Effector memory CD8-positive, alpha-beta T cell (primary cell): ENCODE measurements at regions not wholly inside any gene's neighbourhood (a gene's known extent, or its start where the extent isn't known, plus 50 kb on each side); places are given as distances from the start of the nearest gene placed in this dataset.

ENCODE experiments used
- ATAC-seq: fragments of 150-1000 bp; cut with Tn5 transposase; replicated peaks from 2 replicates; pipeline ENCODE4 v1.10.0; 2021; ENCODE audit warnings: mild to moderate bottlenecking, moderate library complexity
- DNase-seq, 3 experiments: peaks; one replicate each; pipeline ENCODE4 v3.0.0; 2021
- H3K27ac Mint-ChIP-seq, 2 donors: one replicate each; pipeline ENCODE4 v1.8.0; 2022; ENCODE audit warnings: mild to moderate bottlenecking in 2 of 2, mixed read lengths in 2 of 2, moderate library complexity in 2 of 2
- H3K27me3 Mint-ChIP-seq, 2 donors: one replicate each; pipeline ENCODE4 v1.8.0; 2022; ENCODE audit warnings: mixed read lengths in 2 of 2
- H3K36me3 Mint-ChIP-seq: one replicate; pipeline ENCODE4 v1.8.0; 2022; ENCODE audit warnings: mild to moderate bottlenecking, moderate library complexity, mixed read lengths; ENCODE audit not compliant: insufficient read depth
- H3K4me1 Mint-ChIP-seq, 2 donors: one replicate each; pipeline ENCODE4 v1.8.0; 2022; ENCODE audit warnings: low read depth in 2 of 2, mixed read lengths in 2 of 2
- H3K4me3 Mint-ChIP-seq, 2 donors: one replicate each; pipeline ENCODE4 v1.8.0; 2022; ENCODE audit warnings: mild to moderate bottlenecking in 2 of 2, mixed read lengths in 2 of 2, moderate library complexity in 2 of 2
- H3K9me3 Mint-ChIP-seq, 2 donors: one replicate each; pipeline ENCODE4 v1.8.0; 2022; ENCODE audit warnings: mixed read lengths in 2 of 2

DNA sequence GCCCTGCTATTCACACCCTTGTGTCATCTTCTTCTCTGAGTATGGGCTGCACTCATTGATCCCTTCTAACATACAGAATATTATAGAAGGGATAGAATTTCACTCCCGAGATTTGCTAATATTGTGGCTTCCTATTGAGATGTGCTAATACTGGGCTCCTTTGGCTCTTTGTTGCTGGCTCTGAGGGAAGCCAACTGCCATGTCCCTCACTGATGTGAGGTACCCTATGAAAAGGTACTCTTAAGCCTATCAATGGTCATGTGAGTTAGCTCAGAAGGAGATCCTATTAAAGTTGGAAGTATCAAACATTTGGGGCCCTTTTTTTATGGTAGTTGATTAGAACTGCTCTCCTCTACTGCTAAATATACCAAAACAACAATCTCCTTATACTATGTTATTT, 665.2 kb upstream of the ZWINT start:
- Mint-ChIP-seq H3K4me1 (no peaks in the 10 kb centered on the region), H3K36me3 (no peaks in the 10 kb centered on the region), H3K4me3 (no peak overlapping the region), H3K27ac (no peak overlapping the region), H3K9me3 (peaks cover 0 to 11% of the 10 kb centered on the region in 2 donors), H3K27me3 (no peaks in the 10 kb centered on the region)
- ATAC-seq (no peak), DNase-seq (no peak)

DNA sequence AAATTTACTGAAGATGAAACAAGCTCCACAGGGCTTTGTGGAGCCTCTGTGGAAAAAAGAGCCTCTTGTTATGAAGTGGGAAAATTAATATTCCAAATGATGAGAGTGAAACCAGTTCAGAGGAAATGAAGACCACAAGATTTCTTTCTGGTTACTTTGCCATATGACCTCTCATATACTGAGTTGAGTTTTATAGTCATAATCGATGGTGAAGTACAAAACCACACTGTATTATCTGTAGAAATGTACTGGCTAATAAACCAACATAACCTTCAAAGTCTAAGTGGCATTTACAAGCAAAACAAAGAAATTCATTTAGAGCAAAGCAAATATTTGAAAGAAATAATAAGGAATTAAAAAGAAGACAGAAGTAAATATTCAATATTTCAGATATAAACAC, 662.6 kb upstream of the ZWINT start:
- H3K9me3 Mint-ChIP-seq: peaks cover 0 to 10% of the 10 kb centered on the region in 2 donors
- DNase-seq: no peak
- H3K4me3 Mint-ChIP-seq: no peak overlapping the region
- no peaks in the 10 kb centered on the region for H3K27me3 Mint-ChIP-seq
- no peak overlapping the region for H3K27ac Mint-ChIP-seq
- no peak for ATAC-seq
- H3K4me1 Mint-ChIP-seq: no peaks in the 10 kb centered on the region
- no peaks in the 10 kb centered on the region for H3K36me3 Mint-ChIP-seq

DNA sequence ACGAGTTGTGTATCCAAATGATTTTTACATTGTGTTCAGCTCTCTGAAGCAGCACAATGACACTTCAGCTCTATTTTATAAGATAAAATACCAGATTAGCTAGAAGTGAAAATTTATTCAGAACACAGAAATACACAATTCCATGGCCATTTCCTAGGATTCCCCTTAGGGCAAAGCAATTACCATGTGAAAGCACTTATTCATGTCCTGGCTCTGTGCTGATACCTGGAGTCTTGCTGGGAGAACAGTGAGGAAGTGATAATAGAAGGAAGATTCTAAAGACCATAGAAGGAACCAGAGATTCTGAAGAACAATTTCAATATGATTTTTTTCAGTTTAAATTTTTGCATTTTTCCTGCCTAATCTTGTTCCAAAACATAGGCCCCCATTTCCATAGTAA, 657.4 kb upstream of the ZWINT start:
- ATAC-seq: no peak
- no peaks in the 10 kb centered on the region for H3K27me3 Mint-ChIP-seq
- H3K4me1 Mint-ChIP-seq: no peaks in the 10 kb centered on the region
- H3K4me3 Mint-ChIP-seq: no peak overlapping the region
- no peak overlapping the region for H3K27ac Mint-ChIP-seq
- DNase-seq: no peak
- peaks cover 5 to 8% of the 10 kb centered on the region in 2 donors for H3K9me3 Mint-ChIP-seq
- H3K36me3 Mint-ChIP-seq: no peaks in the 10 kb centered on the region

DNA sequence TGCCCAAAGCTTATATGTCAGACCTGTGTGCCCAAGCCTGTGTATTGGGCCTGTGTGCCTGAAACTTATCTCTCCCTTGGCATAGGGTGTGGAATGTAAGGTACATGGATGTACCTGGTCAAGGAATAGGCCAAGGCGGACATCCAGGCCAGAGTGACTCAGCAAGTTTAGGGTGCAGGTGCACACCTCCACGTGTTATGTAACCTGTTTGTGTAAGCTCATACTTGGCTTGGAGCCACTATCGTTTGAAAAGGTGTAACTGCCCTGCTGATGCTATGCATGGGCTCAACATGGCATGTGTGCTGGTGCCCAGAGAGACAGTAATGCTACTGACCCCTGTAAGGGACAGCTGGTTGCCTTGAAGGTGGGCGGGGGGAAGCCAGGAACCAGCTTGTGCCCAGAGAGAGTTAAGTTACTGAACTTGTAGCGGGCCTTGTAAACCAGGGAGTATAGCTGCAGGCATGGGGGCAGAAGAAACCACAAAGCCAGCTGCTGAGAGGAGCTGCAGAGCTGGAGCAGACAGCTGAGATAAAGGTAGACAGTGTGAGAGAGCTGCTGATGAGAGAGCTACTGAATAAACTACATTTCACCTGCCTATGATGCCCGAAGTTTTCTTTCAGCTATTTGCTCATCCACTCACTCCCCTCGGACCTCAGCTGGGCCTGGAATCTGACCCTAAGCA, 656.4 kb upstream of the ZWINT start:
- H3K27ac Mint-ChIP-seq: no peak overlapping the region

DNA sequence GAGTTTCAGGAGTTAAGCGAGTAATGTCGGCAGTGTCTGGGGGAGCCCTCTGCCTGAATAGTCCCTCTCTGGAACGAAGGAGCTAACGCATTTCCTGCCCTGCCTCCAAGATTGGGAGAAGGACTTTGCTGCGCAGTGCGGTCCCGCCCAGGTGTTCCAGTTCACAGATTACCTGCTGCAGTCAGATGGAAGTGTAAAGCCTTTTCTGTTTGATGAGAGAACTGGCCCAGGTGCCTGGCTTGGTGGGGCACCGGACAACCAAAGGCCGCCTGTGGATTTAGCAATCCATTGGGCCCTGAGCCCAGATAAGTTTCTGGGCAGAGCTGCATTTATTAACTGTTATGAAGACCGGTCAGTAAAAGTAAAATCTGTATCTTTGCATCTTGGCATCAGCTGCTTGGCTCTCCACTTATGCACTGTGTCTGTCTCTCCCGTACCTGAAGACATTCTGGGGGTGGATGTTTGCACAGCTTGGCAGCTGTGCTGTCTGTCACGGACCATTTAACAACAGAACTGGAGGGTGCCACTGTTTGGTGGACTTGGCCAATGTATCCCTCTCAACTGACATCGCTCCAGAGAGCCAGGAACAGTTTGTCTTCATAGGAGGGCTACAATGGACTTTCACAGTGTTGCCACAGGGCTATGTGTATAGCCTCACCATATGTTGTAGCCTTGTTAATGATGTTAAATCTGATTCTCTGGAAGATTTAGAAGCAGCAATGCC, 654.7 kb upstream of the ZWINT start:
- ATAC-seq (no peak), DNase-seq (no peak)
- no peak overlapping the region for H3K4me3 Mint-ChIP-seq
- no peak overlapping the region for H3K27ac Mint-ChIP-seq
- no peaks in the 10 kb centered on the region for H3K4me1 Mint-ChIP-seq
- no peaks in the 10 kb centered on the region for H3K27me3 Mint-ChIP-seq
- H3K36me3 Mint-ChIP-seq: no peaks in the 10 kb centered on the region
- peaks cover 4 to 8% of the 10 kb centered on the region in 2 donors for H3K9me3 Mint-ChIP-seq

More for the DNA sequence above, 656.4 kb upstream of the ZWINT start:
- ATAC-seq (no peak), DNase-seq (no peak)
- no peaks in the 10 kb centered on the region for H3K27me3 Mint-ChIP-seq
- H3K4me1 Mint-ChIP-seq: no peaks in the 10 kb centered on the region
- H3K9me3 Mint-ChIP-seq: peaks cover 5 to 8% of the 10 kb centered on the region in 2 donors
- H3K36me3 Mint-ChIP-seq: no peaks in the 10 kb centered on the region
- H3K4me3 Mint-ChIP-seq: no peak overlapping the region

DNA sequence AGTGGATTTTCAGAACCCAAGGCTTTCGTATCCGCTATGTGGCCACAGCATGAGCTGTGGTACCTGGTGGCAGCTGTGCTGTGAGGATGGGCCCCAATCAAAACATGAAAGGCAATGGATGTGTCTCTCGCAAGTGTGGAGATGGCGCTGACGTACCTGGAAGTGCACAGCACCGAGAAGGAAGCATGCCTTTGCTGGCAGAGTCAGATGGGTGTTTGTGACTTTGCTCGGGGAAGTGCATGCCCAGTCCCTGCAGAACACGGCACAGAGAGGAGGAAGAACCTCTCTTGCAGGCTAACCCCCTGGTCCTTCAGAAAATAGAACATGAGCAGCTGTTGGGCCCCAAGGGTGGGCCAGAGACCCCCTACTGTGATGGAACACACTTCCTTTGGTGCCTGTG, 654.1 kb upstream of the ZWINT start:
- DNase-seq: no peak
- no peak for ATAC-seq
- H3K27ac Mint-ChIP-seq: no peak overlapping the region
- H3K36me3 Mint-ChIP-seq: no peaks in the 10 kb centered on the region
- no peaks in the 10 kb centered on the region for H3K4me1 Mint-ChIP-seq
- peaks cover 7 to 8% of the 10 kb centered on the region in 2 donors for H3K9me3 Mint-ChIP-seq
- no peaks in the 10 kb centered on the region for H3K27me3 Mint-ChIP-seq
- H3K4me3 Mint-ChIP-seq: no peak overlapping the region

DNA sequence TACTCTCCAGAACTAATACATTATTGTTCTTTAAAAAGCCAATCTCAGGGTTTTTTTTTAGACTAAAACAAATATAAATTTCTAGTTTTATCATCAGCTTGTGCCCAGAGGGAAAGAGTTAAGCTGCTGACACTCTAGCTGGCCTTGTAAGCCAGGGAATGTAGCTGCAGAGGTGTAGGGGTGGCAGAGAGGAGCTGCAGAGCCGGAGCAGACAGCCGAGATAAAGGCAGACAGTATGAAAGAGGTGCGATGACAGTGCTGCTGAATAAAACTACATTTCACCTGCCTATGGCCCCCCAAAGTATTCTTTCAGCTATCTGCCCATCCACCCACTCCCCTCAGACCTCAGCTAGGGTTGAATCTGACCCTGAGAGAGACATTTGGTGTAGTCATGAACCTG, 653.7 kb upstream of the ZWINT start:
- Mint-ChIP-seq H3K27me3 (no peaks in the 10 kb centered on the region), H3K27ac (no peak overlapping the region), H3K4me1 (no peaks in the 10 kb centered on the region), H3K9me3 (peaks cover 7 to 8% of the 10 kb centered on the region in 2 donors), H3K4me3 (no peak overlapping the region), H3K36me3 (no peaks in the 10 kb centered on the region)
- no peak for ATAC-seq
- no peak for DNase-seq

DNA sequence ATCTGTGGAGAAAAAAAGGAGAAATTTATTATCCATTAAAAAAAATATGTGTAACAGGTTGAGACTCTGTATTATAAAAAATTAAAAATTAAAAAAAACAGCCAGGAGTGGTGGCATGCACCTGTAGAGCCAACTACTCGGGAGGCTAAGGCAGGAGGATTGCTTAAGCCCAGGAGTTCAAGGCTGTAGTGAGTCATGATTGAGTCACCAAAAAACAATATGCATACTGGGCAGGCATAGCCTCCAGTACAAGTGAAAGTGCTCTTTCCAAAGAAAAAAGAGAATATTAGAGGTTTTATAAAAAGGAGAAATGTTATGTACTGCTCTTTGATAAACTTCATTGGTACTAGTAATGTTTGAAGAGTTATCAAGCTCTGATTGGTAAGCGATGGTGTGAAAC, 647.1 kb upstream of the ZWINT start:
- no peak overlapping the region for H3K4me3 Mint-ChIP-seq
- H3K27ac Mint-ChIP-seq: no peak overlapping the region
- ATAC-seq (no peak), DNase-seq (no peak)
- peaks cover 7 to 9% of the 10 kb centered on the region in 2 donors for H3K9me3 Mint-ChIP-seq
- H3K36me3 Mint-ChIP-seq: no peaks in the 10 kb centered on the region
- no peaks in the 10 kb centered on the region for H3K27me3 Mint-ChIP-seq
- H3K4me1 Mint-ChIP-seq: no peaks in the 10 kb centered on the region

DNA sequence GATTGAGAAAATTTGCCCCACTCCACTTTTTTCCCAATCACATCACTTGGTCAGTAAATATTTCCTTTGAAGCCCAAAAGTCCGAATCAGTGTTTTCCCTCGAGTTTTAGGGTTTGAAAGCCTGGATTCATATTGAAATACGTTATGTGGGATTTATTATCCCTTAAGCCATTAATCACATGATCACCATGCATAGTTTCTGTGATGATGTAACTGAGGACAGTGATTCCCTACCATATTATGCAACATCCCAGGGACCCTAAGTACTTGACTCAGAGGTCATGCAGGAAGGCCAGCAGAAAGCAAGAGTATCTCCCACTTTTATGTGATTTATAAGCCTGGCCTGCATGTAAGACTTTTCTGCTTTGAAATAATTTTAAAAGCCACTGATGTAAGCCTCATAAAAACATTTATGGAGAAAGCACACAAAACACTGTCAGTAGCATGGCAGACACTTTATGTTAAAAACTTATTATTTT, 630.6 kb upstream of the ZWINT start:
- Mint-ChIP-seq H3K9me3 (peaks cover 7 to 12% of the 10 kb centered on the region in 2 donors), H3K4me3 (no peak overlapping the region), H3K27me3 (no peaks in the 10 kb centered on the region), H3K27ac (no peak overlapping the region), H3K36me3 (no peaks in the 10 kb centered on the region), H3K4me1 (no peaks in the 10 kb centered on the region)
- ATAC-seq (no peak), DNase-seq (no peak)

DNA sequence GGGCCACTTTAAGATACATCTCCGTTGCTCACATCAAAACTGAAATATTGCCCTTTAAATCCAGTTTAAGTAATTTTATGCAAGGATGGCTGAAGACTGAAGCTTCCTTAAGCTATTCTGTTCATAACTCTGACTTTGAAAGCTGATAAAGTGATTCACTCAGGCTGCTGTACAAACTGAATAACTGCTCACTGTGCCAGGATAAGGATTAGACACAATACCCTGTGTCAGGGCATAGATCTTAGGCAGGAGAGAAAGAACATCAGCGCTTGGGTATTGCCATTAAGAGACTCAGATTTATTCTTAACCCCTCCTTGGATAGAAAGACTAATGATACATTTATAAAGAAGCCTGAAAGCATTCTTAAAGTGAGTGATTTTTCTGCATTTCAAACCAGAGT, 614.5 kb upstream of the ZWINT start:
- no peak overlapping the region for H3K4me3 Mint-ChIP-seq
- no peak overlapping the region for H3K27ac Mint-ChIP-seq

DNA sequence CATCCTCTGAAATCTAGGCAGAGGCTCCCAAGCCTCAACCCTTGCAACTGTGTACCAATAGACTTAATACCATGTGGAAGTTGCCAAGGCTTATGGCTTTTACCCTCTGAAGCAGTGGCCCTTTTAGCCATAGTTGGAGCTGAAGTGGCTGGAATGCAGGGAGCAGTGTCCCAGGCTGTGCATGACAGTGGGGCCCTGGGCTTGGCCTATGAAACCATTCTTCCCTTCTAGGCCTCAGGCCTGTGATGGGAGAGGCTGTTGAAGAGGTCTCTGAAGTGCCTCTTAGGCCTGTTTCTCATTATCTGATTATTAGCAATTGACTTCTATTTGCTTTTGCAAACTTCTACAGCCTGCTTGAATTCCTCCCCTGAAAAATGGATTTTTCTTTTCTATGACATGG, 612.7 kb upstream of the ZWINT start:
- Mint-ChIP-seq H3K36me3 (no peaks in the 10 kb centered on the region), H3K27me3 (no peaks in the 10 kb centered on the region), H3K9me3 (peaks cover 7 to 23% of the 10 kb centered on the region in 2 donors), H3K27ac (no peak overlapping the region), H3K4me1 (peaks cover 0 to 2% of the 10 kb centered on the region in 2 donors), H3K4me3 (no peak overlapping the region)
- DNase-seq (no peak), ATAC-seq (no peak)

More for the DNA sequence above, 614.5 kb upstream of the ZWINT start:
- peaks cover 0 to 2% of the 10 kb centered on the region in 2 donors for H3K4me1 Mint-ChIP-seq
- no peaks in the 10 kb centered on the region for H3K27me3 Mint-ChIP-seq
- H3K36me3 Mint-ChIP-seq: no peaks in the 10 kb centered on the region
- peaks cover 1 to 15% of the 10 kb centered on the region in 2 donors for H3K9me3 Mint-ChIP-seq
- ATAC-seq: no peak
- DNase-seq: no peak

DNA sequence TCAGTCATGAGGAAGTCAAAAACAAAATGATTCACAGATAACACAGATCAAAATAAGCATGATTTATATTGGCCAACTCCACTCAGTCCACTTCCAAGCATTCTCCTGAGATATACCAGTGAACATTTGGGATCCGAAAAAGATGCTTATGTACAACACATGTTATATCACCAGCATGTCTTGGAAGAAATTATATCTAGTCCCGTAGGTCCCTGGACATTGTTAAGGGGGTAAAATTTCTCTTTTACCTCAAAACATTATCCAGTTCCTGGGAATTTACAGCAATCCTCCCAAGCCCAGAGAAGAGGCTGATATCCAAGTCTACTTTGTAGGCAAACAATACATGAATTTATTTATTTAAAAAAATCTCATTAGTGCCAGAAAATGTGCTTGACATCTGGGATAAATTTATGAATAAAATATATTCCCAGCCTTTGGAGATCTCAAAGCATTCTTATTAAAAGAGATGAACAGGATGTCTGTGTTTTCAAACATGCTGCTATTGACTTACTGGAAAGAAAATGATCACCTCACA, 582.2 kb upstream of the ZWINT start:
- no peak for ATAC-seq
- H3K4me1 Mint-ChIP-seq: no peaks in the 10 kb centered on the region
- DNase-seq: no peak
- H3K36me3 Mint-ChIP-seq: peaks cover 2% of the 10 kb centered on the region
- peaks cover 7% of the 10 kb centered on the region in 2 donors for H3K9me3 Mint-ChIP-seq
- no peaks in the 10 kb centered on the region for H3K27me3 Mint-ChIP-seq
- no peak overlapping the region for H3K27ac Mint-ChIP-seq
- H3K4me3 Mint-ChIP-seq: no peak overlapping the region

DNA sequence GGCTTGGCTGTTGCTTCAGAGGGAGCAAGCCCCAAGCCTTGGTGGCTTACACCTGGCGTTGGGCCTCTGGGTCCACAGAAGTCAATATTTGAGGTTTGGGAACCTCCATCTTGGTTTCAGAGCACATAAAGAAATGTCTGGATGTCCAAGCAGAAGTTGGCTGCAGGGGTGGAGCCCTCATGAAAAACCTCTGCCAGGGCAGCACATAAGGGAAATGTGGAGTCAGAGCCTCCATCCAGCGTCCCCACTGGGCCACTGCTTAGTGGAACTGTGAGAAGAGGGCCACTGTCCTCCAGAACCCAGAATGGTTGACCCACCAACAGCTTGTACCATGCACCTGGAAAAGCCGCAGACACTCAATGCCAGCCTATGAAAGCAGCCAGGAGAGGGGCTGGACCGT, 573.5 kb upstream of the ZWINT start:
- ATAC-seq (no peak), DNase-seq (no peak)
- Mint-ChIP-seq H3K36me3 (no peaks in the 10 kb centered on the region), H3K27ac (no peak overlapping the region), H3K9me3 (peaks cover 0 to 10% of the 10 kb centered on the region in 2 donors), H3K4me1 (no peaks in the 10 kb centered on the region), H3K4me3 (no peak overlapping the region), H3K27me3 (no peaks in the 10 kb centered on the region)

DNA sequence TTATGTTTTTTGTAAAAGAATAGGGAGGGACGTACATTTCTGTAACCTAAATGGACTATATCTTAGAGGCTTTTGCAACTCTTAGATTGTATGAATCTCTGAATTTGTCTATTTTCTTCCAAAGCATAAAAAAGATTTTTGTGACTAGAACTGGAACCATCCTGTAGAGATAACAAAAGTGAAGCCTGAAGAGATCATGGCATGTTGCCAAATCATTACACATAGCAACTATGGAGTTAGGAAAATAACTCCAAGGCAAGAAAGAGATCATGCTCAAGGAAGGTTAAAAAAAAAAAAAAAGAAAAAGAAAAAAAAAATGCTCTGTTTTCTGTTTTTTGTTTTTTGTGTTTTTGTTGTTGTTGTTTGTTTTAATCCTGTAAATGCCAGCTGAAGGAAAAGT, 567.7 kb upstream of the ZWINT start:
- peaks cover 8 to 14% of the 10 kb centered on the region in 2 donors for H3K9me3 Mint-ChIP-seq
- no peak for DNase-seq
- H3K36me3 Mint-ChIP-seq: no peaks in the 10 kb centered on the region
- no peak overlapping the region for H3K4me3 Mint-ChIP-seq
- H3K27me3 Mint-ChIP-seq: no peaks in the 10 kb centered on the region
- H3K27ac Mint-ChIP-seq: no peak overlapping the region
- no peak for ATAC-seq
- H3K4me1 Mint-ChIP-seq: no peaks in the 10 kb centered on the region
